HG02798 (cell line): ENCODE measurements at regions not wholly inside any gene's neighbourhood (a gene's known extent, or its start where the extent isn't known, plus 50 kb on each side); places are given as distances from the start of the nearest gene placed in this dataset.
"Not testable (repeated sequence)": the region's sequence is repeated elsewhere in the genome, so short reads cannot be mapped to it uniquely, and the experiment has no call there.

Experiments used
- ATAC-seq: cut with Tn5 transposase; IDR thresholded peaks from one replicate; pipeline ENCODE4 v1.9.1; 2021; ENCODE audit warnings: mild to moderate bottlenecking; ENCODE audit not compliant: unreplicated experiment, poor library complexity

GRCh38 chr2:185372188-185372587 lies 366.4 kb upstream of the FSIP2 start:
- ATAC-seq = no peak

DNA sequence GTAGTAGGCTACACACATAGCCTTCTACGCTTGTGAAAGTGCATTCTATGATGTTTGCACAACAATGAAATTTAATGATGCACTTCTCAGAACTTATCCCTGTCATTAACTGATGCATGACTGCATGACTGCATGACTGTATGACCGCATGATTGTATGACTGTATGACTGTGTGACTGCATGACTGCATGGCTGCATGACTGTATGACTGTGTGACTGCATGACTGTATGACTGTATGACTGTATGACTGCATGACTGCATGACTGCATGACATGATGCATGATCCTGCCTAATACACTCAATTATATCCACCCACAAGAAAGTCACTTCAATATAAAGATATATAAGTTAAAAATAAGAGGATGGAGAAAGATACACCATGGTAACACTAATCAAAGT lies 365.4 kb upstream of the FSIP2 start:
- no peak for ATAC-seq

DNA sequence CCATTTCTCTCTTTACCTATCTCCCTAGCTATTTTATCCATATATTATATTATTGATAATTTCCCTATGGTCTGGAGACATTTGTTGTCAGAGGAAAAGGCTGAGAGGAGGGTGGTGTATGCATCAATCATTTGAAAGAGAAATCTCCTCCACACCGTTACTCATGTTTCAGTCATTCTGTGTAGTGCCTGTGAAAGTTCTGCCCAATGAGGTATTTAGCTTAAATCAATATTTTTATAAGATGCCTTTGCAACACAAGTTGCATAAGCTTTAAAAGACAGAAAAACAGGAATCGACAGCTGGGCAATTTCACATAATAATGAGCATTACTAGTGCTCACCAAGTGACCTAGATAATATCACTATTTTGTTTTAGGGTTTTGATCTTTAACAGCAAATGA lies 363.7 kb upstream of the FSIP2 start:
- ATAC-seq = no peak

- no peak for ATAC-seq
These were observed 362.9 kb upstream of the FSIP2 start for GRCh38 chr2:185375731-185376130.

DNA sequence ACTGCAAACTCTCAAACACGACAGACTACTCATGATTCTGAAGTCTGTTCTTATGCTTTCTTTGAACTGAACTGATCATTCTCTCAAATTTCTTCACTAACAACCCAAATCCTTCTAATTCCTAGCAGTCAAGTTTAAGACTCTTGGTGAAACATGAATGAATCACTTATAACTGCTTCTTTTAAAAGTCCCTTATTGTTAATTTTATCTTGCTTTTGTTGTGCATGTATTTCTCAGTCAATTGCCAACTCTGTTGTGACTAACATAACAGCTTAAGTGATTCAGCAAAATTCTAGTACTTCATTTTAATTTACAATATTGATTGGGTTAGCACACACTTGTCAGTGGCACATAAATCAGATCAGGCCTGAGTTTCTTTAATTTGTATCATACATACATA lies 357.0 kb upstream of the FSIP2 start:
- no peak for ATAC-seq

GRCh38 chr2:185384822-185385560 lies 353.6 kb upstream of the FSIP2 start:
- ATAC-seq = no peak

DNA sequence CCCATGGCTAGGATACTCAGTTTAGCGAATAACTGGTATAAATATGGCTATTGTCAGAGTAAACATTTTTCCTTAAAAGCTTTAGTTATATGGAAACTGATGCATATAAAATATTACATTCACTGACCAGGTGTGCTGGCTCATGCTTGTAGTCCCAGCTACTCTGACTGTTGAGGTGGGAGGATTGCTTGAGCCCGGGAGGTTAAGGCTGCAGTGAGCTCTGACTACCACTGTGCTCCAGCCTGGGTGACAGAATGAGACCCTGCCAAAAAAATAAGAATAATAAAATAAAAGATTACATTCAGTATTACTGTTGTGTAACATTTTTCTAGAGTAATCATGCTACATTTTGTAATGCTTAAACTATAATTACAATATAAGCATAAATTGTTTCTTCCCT lies 350.4 kb upstream of the FSIP2 start:
- no peak for ATAC-seq

DNA sequence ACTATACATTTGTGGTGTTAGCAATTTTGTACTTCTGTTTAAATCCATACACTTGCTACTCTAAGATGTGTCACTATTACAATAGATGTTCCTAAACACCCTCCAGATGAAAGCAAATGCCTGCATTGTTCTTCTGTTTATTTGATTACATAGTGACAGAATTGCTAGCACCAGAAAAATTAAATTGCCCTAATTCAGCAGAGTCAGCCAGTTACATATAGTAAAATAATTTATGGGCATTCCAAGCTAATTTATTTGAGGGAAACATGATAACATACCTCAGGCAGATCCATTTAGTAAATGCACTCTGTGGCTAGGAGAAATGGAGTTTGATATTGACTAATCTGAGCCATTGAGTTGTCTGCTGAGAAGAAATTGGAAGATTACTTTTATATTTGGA lies 347.1 kb upstream of the FSIP2 start:
- no peak for ATAC-seq

- ATAC-seq = no peak
These were observed 345.5 kb upstream of the FSIP2 start for GRCh38 chr2:185393091-185393490.

DNA sequence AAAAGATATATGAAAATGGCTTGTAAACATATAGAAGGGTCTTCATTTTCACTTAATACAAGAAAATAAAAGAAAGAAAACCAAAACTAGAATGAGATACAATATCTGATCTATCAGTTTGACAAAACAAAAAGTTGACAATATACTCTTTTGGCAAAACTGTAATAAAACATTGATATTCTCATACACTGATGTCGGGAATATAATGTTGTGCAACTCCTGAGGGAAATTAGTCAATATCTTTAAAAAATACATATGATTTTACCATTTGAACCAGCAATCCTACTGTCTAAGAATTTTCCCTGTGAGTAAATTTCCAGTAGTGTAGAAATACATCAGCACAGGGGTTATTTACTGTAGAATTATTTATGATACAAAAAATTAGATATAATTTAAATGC lies 336.1 kb upstream of the FSIP2 start:
- no peak for ATAC-seq

DNA sequence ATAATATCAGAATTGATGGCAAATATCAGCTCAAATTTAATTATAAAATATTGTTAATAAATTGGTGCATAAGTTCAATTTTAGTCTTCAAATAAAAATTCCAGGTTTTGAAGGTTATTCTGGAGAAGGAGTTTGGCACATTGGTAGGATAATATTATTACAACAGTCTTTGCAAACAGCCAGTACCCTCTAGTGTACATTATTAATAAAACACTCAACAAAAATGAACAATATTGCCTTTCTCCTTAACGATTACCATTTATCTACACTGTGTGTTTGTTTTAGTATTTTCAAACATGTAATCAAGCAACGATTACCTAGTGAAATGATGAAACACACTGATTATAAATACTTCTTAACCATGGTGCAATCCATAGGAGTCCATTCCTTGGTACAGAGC lies 334.0 kb upstream of the FSIP2 start:
- no peak for ATAC-seq

DNA sequence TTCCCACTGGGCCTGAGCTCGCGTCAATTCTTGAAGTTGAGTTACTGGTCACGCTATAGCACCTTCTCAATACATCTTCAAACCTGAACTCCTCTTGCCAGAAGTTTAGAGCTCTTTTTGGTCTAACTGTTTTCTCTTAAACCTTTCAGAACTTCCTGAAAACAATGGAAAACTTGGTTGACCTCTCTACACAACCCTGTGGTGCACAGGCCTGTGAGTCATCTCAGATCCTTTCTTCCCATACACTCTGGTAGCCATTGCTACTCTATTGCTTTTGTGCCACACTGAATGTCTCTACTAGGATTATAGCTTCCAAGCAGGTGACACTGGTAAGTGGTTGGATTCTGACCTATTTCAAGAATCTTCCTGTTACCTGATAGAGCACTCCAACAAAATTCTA lies 321.5 kb upstream of the FSIP2 start:
- ATAC-seq = no peak

DNA sequence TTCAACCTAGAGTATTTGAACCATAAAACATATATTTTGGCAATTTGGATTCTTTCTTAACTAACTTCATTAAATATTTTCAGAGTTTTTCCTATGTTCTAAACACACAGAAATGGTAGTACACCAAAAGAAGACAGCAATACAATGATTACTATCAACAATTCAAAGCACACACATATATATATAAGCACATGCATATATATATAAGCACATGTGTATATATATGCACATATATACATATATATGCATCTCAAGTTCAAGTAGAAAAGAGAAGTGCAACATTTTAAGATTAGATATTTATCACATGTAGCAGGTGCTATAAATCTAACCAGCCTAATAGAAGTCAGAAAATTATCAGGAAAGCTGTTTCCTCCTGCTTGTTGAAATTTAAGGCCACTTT lies 320.9 kb upstream of the FSIP2 start:
- no peak for ATAC-seq

- not testable (repeated sequence) for ATAC-seq
These were observed 313.5 kb upstream of the FSIP2 start for GRCh38 chr2:185424958-185425629.

DNA sequence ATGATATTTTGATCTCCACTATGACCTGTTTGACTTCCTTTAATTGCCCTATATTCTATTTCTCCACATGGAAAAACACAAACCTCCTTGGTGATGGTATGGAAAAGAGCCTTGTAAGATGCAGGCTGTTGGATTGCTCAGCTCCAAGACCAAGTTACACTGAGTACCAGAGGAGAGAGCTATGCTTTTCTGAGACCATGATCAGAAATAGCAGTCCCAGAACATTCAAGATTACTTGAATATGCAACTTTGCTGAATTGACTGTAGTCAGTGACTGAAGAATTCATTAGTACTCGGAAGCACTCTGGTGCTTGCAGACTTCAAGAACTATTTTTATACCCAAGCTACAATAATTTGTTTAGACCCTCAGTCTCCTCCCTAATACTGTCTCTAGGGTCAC lies 310.6 kb upstream of the FSIP2 start:
- ATAC-seq = no peak

GRCh38 chr2:185433824-185434223 lies 304.8 kb upstream of the FSIP2 start:
- no peak for ATAC-seq

- no peak for ATAC-seq
These were observed 301.7 kb upstream of the FSIP2 start for GRCh38 chr2:185436787-185437372.

DNA sequence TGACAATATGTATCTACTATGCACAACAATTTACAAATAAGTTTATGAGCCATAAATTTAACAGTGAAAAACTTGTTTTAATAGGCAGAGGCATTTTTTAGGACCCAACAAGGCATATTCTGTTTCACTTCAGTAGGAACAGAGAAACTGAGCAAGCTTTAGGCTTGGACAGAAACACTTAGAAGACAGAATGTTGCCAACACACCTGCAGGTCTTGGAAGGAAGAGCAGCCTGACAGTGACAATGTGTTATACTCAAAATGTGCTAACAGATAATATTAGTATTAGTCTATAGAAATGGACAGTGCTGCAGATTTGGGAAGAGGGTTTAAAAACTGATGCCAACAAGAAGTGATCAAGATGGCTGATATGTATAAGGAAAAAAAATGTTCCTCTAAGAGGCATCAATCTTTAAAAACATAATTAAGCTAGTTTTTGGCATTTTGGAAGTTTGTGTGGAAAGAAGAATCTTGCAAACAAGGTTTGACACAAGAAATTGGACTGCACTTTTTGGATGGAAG lies 297.1 kb upstream of the FSIP2 start:
- ATAC-seq = no peak

DNA sequence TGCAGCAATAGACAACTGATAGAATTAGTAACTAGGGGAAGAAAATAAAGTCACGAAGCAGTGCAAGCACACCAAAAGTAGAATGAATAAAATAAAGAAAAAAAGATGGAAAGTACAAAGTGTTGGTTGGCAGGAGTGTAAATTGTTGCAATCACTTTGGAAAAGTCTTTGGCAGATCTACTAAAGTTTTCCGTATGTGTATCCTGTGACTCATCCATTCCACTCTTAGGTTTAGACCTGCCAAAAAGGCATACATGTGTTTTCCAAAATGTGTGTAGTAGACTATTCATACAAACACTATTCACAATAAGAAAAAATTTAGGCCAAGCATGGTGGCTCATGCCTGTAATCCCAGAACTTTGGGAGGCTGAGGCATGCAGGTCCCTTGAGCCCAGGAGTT lies 282.1 kb upstream of the FSIP2 start:
- no peak for ATAC-seq

DNA sequence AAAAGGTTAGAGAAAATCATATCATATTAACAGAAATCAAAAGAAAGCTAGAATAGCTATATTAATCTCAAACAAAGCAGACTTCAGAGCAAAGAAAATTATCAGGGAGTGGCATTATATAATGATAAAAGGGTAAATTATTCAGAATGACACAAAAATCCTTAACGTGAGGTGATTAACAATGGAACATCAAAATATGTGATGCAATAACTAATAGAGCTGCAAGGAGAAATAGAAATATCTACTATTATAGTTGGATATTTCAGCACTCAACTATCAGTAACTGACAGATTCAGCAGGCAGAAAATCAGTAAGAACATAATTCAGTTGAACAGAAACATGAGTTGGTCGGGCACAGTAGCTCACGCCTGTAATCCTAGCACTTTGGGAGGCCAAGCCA lies 275.1 kb upstream of the FSIP2 start:
- no peak for ATAC-seq

GRCh38 chr2:185466915-185467314 lies 271.7 kb upstream of the FSIP2 start:
- ATAC-seq = no peak

GRCh38 chr2:185471441-185471840 lies 267.2 kb upstream of the FSIP2 start:
- ATAC-seq = no peak
